WERI-Rb-1 (cell line): ENCODE measurements at regions not wholly inside any gene's neighbourhood (a gene's known extent, or its start where the extent isn't known, plus 50 kb on each side); places are given as distances from the start of the nearest gene placed in this dataset.
A peak's percentile ranks its signal among the peaks of the same experiment; 100 is the strongest.

Experiments
- DNase-seq: peaks from one replicate; pipeline ENCODE4 v3.0.0-alpha.2; 2020
- H3K27ac ChIP-seq: fragments of 250-450 bp; sonication (Bioruptor Pico); 2 replicates; pipeline ENCODE4 v1.5.1; 2020; ENCODE audit warnings: mild to moderate bottlenecking, moderate library complexity
- H3K27me3 ChIP-seq: fragments of 250-450 bp; sonication (Bioruptor Pico); 2 replicates; pipeline ENCODE4 v1.5.1; 2021; ENCODE audit warnings: mild to moderate bottlenecking, low read depth, moderate library complexity; ENCODE audit not compliant: insufficient read depth, severe bottlenecking
- H3K36me3 ChIP-seq: fragments of 250-450 bp; sonication (Bioruptor Pico); 2 replicates; pipeline ENCODE4 v1.5.1; 2020; ENCODE audit warnings: mild to moderate bottlenecking, moderate library complexity
- H3K4me3 ChIP-seq: 2 replicates; pipeline ENCODE4 v1.5.1; 2011; ENCODE audit warnings: low read depth, mild to moderate bottlenecking, control low read depth, low read length
- H3K9me3 ChIP-seq: fragments of 250-450 bp; sonication (Bioruptor Pico); 2 replicates; pipeline ENCODE4 v1.5.1; 2021; ENCODE audit warnings: mild to moderate bottlenecking, moderate library complexity; ENCODE audit not compliant: severe bottlenecking
- TF ChIP-seq, protein P1 (sequence below): IDR thresholded peaks from 2 replicates; pipeline ENCODE4 v1.5.1; 2011; ENCODE audit warnings: low read depth, mild to moderate bottlenecking, control low read depth, inconsistent platforms, low read length

DNA sequence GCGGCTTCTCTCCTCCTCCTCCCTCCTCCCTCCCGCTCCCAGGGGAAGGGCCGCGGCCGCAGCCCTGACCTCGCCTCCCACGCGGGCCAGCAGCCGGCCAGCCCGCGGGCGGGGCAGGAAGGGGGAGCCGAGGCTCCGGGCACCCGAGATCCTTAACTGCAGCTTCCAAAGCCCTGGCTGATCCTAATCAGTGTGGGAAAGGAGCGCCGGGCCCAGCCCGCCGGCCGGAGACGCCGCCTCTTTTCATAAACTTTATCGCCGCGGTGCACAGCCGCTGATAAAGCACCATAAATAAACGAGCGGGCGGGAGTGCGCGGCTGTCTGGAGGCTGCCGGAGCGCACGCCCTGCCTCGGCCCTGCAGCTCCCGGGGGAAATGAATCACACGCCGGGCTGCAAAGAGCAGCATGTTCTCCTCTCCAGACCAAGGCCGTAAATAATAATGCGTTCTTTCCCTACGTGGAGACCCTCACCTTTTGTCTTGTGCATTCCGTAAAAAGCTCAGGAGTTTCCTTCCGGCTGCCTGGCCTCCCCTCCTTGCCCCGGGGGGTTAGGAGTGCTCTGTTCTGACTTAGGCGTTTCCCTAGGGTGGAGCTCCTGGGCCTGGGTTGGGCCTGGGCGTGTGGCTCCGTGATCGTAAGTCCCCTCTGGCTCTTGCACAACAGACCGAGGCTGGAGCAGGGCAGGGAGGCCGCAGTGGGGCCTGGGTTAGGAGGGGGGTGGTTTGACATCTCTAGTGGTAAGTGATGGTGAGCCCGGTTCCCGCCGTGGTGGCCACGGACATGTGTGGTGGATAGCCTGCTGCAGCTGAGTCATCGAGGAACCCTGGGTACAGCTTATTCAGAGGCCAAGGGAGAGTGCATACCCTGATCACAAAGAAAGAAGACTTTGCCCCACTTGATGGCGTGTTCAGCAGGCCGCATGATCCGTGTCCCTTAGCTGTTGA, 132.6 kb upstream of the HES1 start:
- Histone ChIP-seq H3K27ac (peak overlapping the region; percentile 56), H3K4me3 (peak overlapping the region; percentile 55)
- peak; percentile 60 for DNase-seq

DNA sequence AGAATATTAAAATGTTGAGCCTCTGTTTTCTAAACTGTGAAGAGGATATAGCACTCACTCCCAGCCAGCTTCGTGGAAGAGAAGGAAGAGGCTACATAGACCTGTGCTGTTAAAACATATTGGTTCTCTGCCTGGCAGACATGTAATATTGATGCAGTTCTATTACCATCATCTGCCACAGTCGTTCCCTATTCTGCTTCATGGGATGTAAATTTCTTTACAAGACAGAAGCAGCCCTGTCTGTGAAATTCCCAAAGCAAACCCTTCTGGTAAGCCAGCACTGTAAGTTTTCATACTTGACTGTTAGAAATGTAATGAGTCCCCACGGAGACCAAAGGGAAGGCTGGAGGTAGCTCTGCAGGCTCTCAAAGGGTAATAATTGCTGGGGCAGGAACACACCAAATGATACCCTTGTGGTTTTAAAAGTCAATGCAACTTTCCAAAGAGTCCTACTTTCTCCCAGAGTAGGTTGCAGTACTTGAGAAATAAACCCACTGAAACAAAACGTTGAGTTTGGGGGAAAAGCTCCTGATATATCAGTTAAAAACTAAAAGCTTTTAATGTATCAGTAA, 129.9 kb upstream of the HES1 start:
- H3K4me3 ChIP-seq = no peak overlapping the region
- no peaks in the 10 kb centered on the region for H3K36me3 ChIP-seq
- TF ChIP-seq, protein P1, sequence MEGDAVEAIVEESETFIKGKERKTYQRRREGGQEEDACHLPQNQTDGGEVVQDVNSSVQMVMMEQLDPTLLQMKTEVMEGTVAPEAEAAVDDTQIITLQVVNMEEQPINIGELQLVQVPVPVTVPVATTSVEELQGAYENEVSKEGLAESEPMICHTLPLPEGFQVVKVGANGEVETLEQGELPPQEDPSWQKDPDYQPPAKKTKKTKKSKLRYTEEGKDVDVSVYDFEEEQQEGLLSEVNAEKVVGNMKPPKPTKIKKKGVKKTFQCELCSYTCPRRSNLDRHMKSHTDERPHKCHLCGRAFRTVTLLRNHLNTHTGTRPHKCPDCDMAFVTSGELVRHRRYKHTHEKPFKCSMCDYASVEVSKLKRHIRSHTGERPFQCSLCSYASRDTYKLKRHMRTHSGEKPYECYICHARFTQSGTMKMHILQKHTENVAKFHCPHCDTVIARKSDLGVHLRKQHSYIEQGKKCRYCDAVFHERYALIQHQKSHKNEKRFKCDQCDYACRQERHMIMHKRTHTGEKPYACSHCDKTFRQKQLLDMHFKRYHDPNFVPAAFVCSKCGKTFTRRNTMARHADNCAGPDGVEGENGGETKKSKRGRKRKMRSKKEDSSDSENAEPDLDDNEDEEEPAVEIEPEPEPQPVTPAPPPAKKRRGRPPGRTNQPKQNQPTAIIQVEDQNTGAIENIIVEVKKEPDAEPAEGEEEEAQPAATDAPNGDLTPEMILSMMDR = no peak
- no peak overlapping the region for H3K27ac ChIP-seq
- H3K9me3 ChIP-seq = no peaks in the 10 kb centered on the region
- DNase-seq = no peak
- no peaks in the 10 kb centered on the region for H3K27me3 ChIP-seq

More for the DNA sequence above, 132.6 kb upstream of the HES1 start:
- no peaks in the 10 kb centered on the region for H3K36me3 ChIP-seq
- H3K27me3 ChIP-seq = no peaks in the 10 kb centered on the region
- TF ChIP-seq, protein P1 = no peak
- no peaks in the 10 kb centered on the region for H3K9me3 ChIP-seq

DNA sequence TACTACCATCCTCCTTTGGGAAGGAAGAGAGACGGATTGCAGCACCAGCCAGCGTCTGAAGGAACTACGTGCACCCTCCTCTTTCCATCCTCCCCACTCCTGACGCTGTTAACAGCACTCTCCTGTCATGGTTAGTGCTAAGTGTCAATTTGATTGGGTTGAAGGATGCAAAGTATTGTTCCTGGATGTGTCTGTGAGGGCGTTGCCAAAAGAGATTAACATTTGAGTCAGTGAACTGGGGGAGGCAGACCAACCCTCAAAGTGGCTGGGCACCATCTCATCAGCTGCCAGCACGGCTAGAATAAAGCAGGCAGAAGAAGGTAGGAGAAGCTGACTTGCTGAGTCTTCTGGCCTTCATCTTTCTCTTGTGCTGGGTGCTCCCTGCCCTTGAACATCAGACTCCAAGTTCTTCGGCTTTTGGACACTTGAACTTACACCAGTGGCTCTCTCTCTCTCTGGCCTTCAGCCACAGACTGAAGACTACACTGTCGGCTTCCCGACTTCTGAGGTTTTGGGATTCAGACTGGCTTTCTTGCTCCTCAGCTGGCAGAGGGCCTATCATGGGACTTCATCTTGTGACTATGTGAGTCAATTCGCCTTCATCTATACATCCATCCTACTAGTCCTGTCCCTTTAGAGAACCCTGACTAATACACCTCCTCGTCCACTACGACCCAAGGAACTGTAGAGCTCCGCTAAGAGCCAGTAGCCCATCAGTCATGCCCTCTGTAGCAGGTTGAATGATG, 128.2 kb upstream of the HES1 start:
- no peak overlapping the region for H3K27ac ChIP-seq
- no peaks in the 10 kb centered on the region for H3K36me3 ChIP-seq
- TF ChIP-seq, protein P1 = no peak
- no peaks in the 10 kb centered on the region for H3K27me3 ChIP-seq
- no peaks in the 10 kb centered on the region for H3K9me3 ChIP-seq
- no peak for DNase-seq
- H3K4me3 ChIP-seq = no peak overlapping the region

DNA sequence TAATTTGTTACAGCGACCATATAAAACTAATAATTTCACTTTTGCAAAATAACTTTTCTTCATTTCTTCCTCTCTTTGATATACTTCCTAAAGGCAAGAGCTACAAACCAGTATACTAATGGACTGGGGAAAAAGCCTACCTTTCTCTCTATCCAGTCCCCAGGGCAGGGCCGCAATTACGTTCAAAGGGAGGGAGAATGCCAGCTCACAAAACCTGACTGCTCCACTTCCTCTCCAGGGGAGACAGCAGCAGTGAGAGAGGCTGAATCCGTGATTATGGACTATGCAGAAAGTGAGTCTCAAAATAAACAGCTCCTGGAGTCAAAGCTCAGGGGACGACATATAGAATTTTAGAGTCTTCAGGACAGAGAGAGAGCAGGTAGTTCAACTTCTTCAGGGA, 126.9 kb upstream of the HES1 start:
- Histone ChIP-seq H3K27me3 (no peaks in the 10 kb centered on the region), H3K9me3 (no peaks in the 10 kb centered on the region), H3K36me3 (no peaks in the 10 kb centered on the region), H3K27ac (no peak overlapping the region), H3K4me3 (no peak overlapping the region)
- TF ChIP-seq, protein P1 = no peak
- DNase-seq = no peak

DNA sequence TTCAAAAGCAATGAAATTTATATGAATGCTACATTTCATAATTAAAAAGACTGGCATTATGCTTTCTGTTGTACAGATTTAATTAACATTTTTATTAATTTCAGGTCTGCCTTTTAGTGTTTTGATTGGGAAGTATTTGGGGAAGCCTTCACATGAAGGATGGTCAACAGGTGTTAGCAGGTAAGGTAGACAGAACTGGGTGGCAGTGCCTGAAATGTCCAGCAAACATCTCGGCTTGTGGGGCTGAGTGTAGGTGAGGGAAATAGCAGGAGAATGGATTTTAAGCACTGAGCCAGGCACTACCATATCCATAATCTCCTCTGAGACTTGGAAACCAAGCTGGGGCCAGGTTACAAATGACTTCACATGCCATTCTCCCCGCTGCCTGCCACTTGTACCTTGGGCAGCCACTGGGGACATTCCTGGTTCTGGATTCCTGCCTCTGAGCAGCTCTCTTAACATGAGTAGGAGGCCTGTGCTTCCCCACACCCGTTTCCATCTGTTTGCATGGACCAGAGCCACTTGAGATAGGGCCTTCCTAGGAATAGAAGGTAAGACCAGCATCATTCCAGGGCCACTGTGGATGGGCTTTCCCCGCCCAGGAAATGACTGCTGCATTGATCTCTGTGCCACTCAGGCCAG, 125.9 kb upstream of the HES1 start:
- no peak overlapping the region for H3K4me3 ChIP-seq
- H3K9me3 ChIP-seq = no peaks in the 10 kb centered on the region
- TF ChIP-seq, protein P1 = no peak
- no peak overlapping the region for H3K27ac ChIP-seq
- H3K27me3 ChIP-seq = no peaks in the 10 kb centered on the region
- no peaks in the 10 kb centered on the region for H3K36me3 ChIP-seq
- DNase-seq = no peak
